ENCODE measurements at regions not wholly inside any gene's neighbourhood (a gene's known extent, or its start where the extent isn't known, plus 50 kb on each side); places are given as distances from the start of the nearest gene placed in this dataset.

- no TSS peak for BruUV-seq (replicated peaks)
- peak; percentile 88 for FAIRE-seq
Observed at GRCh38 chr10:33010132-33011037, 52.4 kb upstream of the ITGB1 start.

More at GRCh38 chr10:33010132-33011037, 52.4 kb upstream of the ITGB1 start:
- Histone ChIP-seq H3K9me1 (replicated peaks; ENCODE audit: control insufficient read depth, extremely low read depth, insufficient read depth, low read length) (no peaks in the 10 kb centered on the region), H3K4me2 (ENCODE audit: insufficient read depth, low read length) (no peak overlapping the region), H3K27me3 (ENCODE audit: control insufficient read depth in 2 of 2, insufficient read depth in 2 of 2, low read length in 2 of 2) (no peaks in the 10 kb centered on the region), H3K4me1 (ENCODE audit: control insufficient read depth, extremely low read depth, insufficient read depth, low read length) (peaks cover 9% of the 10 kb centered on the region), H3K4me3 (replicated peaks in 1 of 3; ENCODE audit: insufficient read depth in 1 of 3, low read depth in 1 of 3, low read length in 3 of 3) (no peak overlapping the region), H3K9me3 (replicated peaks; ENCODE audit: control insufficient read depth, insufficient read depth, low read length) (no peaks in the 10 kb centered on the region), H3K36me3 (ENCODE audit: control insufficient read depth in 2 of 2, extremely low read depth in 1 of 2, insufficient read depth in 2 of 2, low read length in 2 of 2) (no peaks in the 10 kb centered on the region), H3K79me2 (ENCODE audit: control insufficient read depth, insufficient read depth, low read length) (no peaks in the 10 kb centered on the region), H3K9ac (replicated peaks; ENCODE audit: extremely low read depth, insufficient read depth, low read length) (no peak overlapping the region), H2AFZ (ENCODE audit: low read depth, low read length) (no peak overlapping the region), H4K20me1 (replicated peaks; ENCODE audit: control insufficient read depth, extremely low read depth, insufficient read depth, low read length) (no peaks in the 10 kb centered on the region), H3K27ac (ENCODE audit: insufficient read depth, low read depth, low read length) (no peak overlapping the region)
- peak; percentile 37 for DNase-seq (ENCODE audit: low read depth, low spot score)
- TF ChIP-seq POLR2A (IDR thresholded peaks at IDR 0.05; ENCODE audit: low read depth, low read length) (no peak), FOS (IDR thresholded peaks at IDR 0.05; ENCODE audit: borderline replicate concordance, insufficient read depth, low read length) (no peak), CTCF (IDR thresholded peaks at IDR 0.05; ENCODE audit: extremely low read depth in 1 of 2, insufficient read depth in 1 of 2, low read depth in 1 of 2, low read length in 2 of 2) (peak; percentile 35 to 42), MAX (IDR thresholded peaks at IDR 0.05; ENCODE audit: insufficient read depth, insufficient read length) (no peak), GATA2 (IDR thresholded peaks at IDR 0.05; ENCODE audit: insufficient read depth, insufficient read length, low read depth, low read length) (peak; percentile 35)
- intact Hi-C loops (cut with micrococcal nuclease): loop anchor here (1.0 kb wide), 1 partner anchor 146 kb away; no protein-coding TSS in a partner anchor
- ChIA-PET POLR2A (no interaction called here), CTCF (interaction anchor here (0.7 to 4.2 kb wide), 16 partner anchors 8 to 1628 kb away, joined by 3 to 33 read pairs (median 8); no protein-coding TSS in a partner anchor)
- dilution Hi-C loops (cut with MboI; ENCODE audit: extremely low pct_ligation_motif_present, low sequenced_read_pairs): no loop called here

All from endothelial cell of umbilical vein (primary cell).